Right lobe of liver (tissue), 6 donors: ENCODE measurements at regions not wholly inside any gene's neighbourhood (a gene's known extent, or its start where the extent isn't known, plus 50 kb on each side); places are given as distances from the start of the nearest gene placed in this dataset.

Experiments used
- ATAC-seq, 4 donors: fragments of 200-7000 bp; cut with Tn5 transposase; one replicate each; pipeline ENCODE4 v1.9.1; 2020; ENCODE audit warnings: mild to moderate bottlenecking in 4 of 4, moderate library complexity in 4 of 4
- DNase-seq, 3 donors: peaks; one replicate each; pipeline ENCODE4 v3.0.0-alpha.2; 2020
- H3K27ac ChIP-seq, 3 donors: fragments of 200-600 bp; one replicate each; pipeline ENCODE4 v1.8.0; 2022
- H3K27me3 ChIP-seq, 2 donors: fragments of 200-600 bp; one replicate each; pipeline ENCODE4 v1.8.0; 2022
- H3K36me3 ChIP-seq, 4 donors: fragments of 200-600 bp; sonication (generic) in 1 of 4; one replicate each; pipeline versions ENCODE4 v1.5.1 to v1.8.0; 2017 to 2022; ENCODE audit warnings: control low read depth in 1 of 4
- H3K4me1 ChIP-seq, 4 donors: fragments of 200-600 bp; sonication (generic) in 1 of 4; one replicate each; pipeline versions ENCODE4 v1.5.1 to v1.8.0; 2017 to 2022; ENCODE audit warnings: control low read depth in 1 of 4
- H3K4me3 ChIP-seq, 3 donors: fragments of 200-600 bp; one replicate each; pipeline ENCODE4 v1.8.0; 2022
- H3K9me3 ChIP-seq, 4 donors: fragments of 200-600 bp; sonication (generic) in 1 of 4; one replicate each; pipeline versions ENCODE4 v1.5.1 to v1.8.0; 2017 to 2022; ENCODE audit warnings: control low read depth in 1 of 4
- POLR2A ChIP-seq: fragments of 450-650 bp; IDR thresholded peaks from one replicate; pipeline ENCODE4 v1.6.1; 2017; ENCODE audit warnings: antibody characterized with exemption, mild to moderate bottlenecking
- WGBS: methylation state at CpG from one replicate; pipeline ENCODE4 v1.1.6; 2018; ENCODE audit warnings: low coverage, low lambda C conversion rate; ENCODE audit not compliant: insufficient coverage; ENCODE audit errors: missing lambda C conversion rate; 5-methylcytosine and 5-hydroxymethylcytosine counted together
- intact Hi-C, 2 donors: fragments of 100-400 bp; cut with DNase I; formaldehyde crosslinking; loops; one replicate each; pipeline versions ENCODE4 v1.11.2 to v1.14.1; 2022
- TF ChIP-seq, protein P1 (sequence below), 4 donors: fragments of 200-600 bp in 3 of 4; fragments of 450-650 bp in 1 of 4; IDR thresholded peaks; one replicate each; pipeline versions ENCODE4 v1.5.1 to v1.8.0; 2016 to 2022; ENCODE audit warnings: antibody characterized with exemption in 4 of 4, mild to moderate bottlenecking in 2 of 4
- donor health status: DM: no; HTN: yes; CAD: no.
- donor health status: DM: no; HTN: no; CAD: no.
- donor health status: DM: no; HTN: no; CAD: no.
- donor health status: DM: no; HTN: yes; CAD: no.
- donor health status: DM: no; HTN: yes; CAD: no.

GRCh38 chr7:32248522-32248921 lies 178.3 kb upstream of the PDE1C start:
- Histone ChIP-seq H3K9me3 (no peaks in the 10 kb centered on the region), H3K27me3 (no peaks in the 10 kb centered on the region), H3K4me1 (no peaks in the 10 kb centered on the region), H3K4me3 (no peak overlapping the region), H3K36me3 (no peaks in the 10 kb centered on the region), H3K27ac (no peak overlapping the region)
- no peak for DNase-seq
- intact Hi-C loops, result no loop called here
- TF ChIP-seq, protein P1, sequence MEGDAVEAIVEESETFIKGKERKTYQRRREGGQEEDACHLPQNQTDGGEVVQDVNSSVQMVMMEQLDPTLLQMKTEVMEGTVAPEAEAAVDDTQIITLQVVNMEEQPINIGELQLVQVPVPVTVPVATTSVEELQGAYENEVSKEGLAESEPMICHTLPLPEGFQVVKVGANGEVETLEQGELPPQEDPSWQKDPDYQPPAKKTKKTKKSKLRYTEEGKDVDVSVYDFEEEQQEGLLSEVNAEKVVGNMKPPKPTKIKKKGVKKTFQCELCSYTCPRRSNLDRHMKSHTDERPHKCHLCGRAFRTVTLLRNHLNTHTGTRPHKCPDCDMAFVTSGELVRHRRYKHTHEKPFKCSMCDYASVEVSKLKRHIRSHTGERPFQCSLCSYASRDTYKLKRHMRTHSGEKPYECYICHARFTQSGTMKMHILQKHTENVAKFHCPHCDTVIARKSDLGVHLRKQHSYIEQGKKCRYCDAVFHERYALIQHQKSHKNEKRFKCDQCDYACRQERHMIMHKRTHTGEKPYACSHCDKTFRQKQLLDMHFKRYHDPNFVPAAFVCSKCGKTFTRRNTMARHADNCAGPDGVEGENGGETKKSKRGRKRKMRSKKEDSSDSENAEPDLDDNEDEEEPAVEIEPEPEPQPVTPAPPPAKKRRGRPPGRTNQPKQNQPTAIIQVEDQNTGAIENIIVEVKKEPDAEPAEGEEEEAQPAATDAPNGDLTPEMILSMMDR (IDR thresholded peaks at IDR 0.05), result no peak
- TF ChIP-seq POLR2A, result no peak
- no peak for ATAC-seq
- WGBS, result 57% methylated on average over 2 of the region's 2 CpGs

DNA sequence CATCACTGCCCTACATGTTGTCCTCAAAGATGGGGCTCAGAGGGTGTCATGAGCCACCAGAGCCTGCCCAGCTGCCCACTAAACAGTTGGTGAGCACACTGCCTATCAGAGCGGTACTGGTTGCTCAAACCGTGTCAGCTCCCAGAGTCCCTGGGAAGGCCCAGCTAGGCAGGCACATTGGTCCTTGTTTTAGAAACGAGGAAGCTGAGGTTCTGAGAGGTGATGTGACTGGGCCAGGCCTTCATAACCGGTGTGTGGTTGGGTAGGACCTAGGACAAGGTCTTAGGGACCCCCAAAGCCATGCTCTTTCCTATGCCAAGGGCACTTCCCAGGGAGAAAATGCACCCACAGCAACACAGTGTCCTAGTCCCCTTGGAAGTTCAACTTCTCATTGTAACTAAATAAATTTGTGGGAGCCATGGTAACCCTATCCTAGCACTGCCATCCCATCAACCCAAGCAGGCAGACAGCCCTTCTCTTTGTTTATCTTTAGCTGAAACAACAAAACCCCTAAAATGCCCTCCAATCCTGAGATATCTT lies 174.7 kb upstream of the PDE1C start:
- intact Hi-C loops, result no loop called here
- WGBS, result 33% methylated on average over 2 of the region's 4 CpGs

GRCh38 chr7:32243687-32244290 lies 173.6 kb upstream of the PDE1C start:
- DNase-seq (no peak), ATAC-seq (no peak)
- Histone ChIP-seq H3K27me3 (no peaks in the 10 kb centered on the region), H3K36me3 (no peaks in the 10 kb centered on the region), H3K27ac (no peak overlapping the region), H3K9me3 (no peaks in the 10 kb centered on the region), H3K4me3 (no peak overlapping the region), H3K4me1 (no peaks in the 10 kb centered on the region)
- intact Hi-C loops, result no loop called here
- 58% methylated on average over 3 of the region's 3 CpGs for WGBS
- TF ChIP-seq POLR2A, result no peak
- TF ChIP-seq, protein P1 (IDR thresholded peaks at IDR 0.05), result no peak

More for the DNA sequence above, 174.7 kb upstream of the PDE1C start:
- H3K9me3 ChIP-seq, result no peaks in the 10 kb centered on the region
- ATAC-seq, result no peak
- no peak overlapping the region for H3K27ac ChIP-seq
- H3K27me3 ChIP-seq, result no peaks in the 10 kb centered on the region
- H3K36me3 ChIP-seq, result no peaks in the 10 kb centered on the region
- H3K4me1 ChIP-seq, result no peaks in the 10 kb centered on the region
- DNase-seq, result no peak
- no peak for TF ChIP-seq POLR2A
- TF ChIP-seq, protein P1 (IDR thresholded peaks at IDR 0.05), result no peak
- no peak overlapping the region for H3K4me3 ChIP-seq

- ATAC-seq, result no peak
- Histone ChIP-seq H3K9me3 (no peaks in the 10 kb centered on the region), H3K36me3 (no peaks in the 10 kb centered on the region), H3K4me3 (no peak overlapping the region), H3K4me1 (no peaks in the 10 kb centered on the region), H3K27me3 (no peaks in the 10 kb centered on the region), H3K27ac (no peak overlapping the region)
- intact Hi-C loops, result no loop called here
- DNase-seq, result no peak
- WGBS, result 32% methylated on average over 3 of the region's 3 CpGs
- TF ChIP-seq, protein P1 (IDR thresholded peaks at IDR 0.05), result no peak
- TF ChIP-seq POLR2A, result no peak
Measured at GRCh38 chr7:32242436-32242835, 172.2 kb upstream of the PDE1C start.
